Caco-2 (cell line): ENCODE measurements at regions not wholly inside any gene's neighbourhood (a gene's known extent, or its start where the extent isn't known, plus 50 kb on each side); places are given as distances from the start of the nearest gene placed in this dataset.

Experiments used
- BruUV-seq: library from RNA; stranded (reverse); fragments of 400-500 nt; replicated peaks from 2 replicates; lab custom pipeline; 2021; lab: Mats Ljungman, UMichigan
- CTCF ChIA-PET: fragments of 300-600 bp; sonication (Branson Sonifier 250); formaldehyde crosslinking; loops from one replicate; lab custom pipeline; 2022; ENCODE audit warnings: antibody characterized with exemption; lab: Charles Lee
- POLR2A ChIA-PET: fragments of 300-600 bp; sonication (Branson Sonifier 250); formaldehyde crosslinking; loops from one replicate; lab custom pipeline; 2022; ENCODE audit warnings: antibody characterized with exemption; lab: Charles Lee
- DNase-seq, 2 experiments: peaks; one replicate each; pipeline versions ENCODE4 v3.0.0 to v3.0.0-alpha.2; 2020 to 2022
- H3K27me3 ChIP-seq: replicated peaks from 2 replicates; pipeline ENCODE4 v1.6.0; 2011; ENCODE audit warnings: low read length; ENCODE audit not compliant: control insufficient read depth, insufficient read depth
- H3K36me3 ChIP-seq: 2 replicates; pipeline ENCODE4 v1.5.1; 2011; ENCODE audit warnings: low read length; ENCODE audit not compliant: control insufficient read depth, insufficient read depth
- H3K4me1 ChIP-seq: fragments of 250-450 bp; sonication (Bioruptor Pico); 2 replicates; pipeline ENCODE4 v1.5.1; 2020; ENCODE audit warnings: mild to moderate bottlenecking
- H3K4me3 ChIP-seq: 2 replicates; pipeline ENCODE4 v1.5.1; 2011; ENCODE audit warnings: low read depth, mild to moderate bottlenecking, control low read depth, low read length
- H3K9me3 ChIP-seq: fragments of 250-450 bp; sonication (Bioruptor Pico); 2 replicates; pipeline ENCODE4 v1.5.1; 2020; ENCODE audit warnings: mild to moderate bottlenecking, moderate library complexity
- H3K27ac Mint-ChIP-seq: one replicate; pipeline ENCODE4 v1.8.0; 2022; ENCODE audit warnings: mixed read lengths; ENCODE audit not compliant: unreplicated experiment
- H3K27me3 Mint-ChIP-seq: one replicate; pipeline ENCODE4 v1.8.0; 2022; ENCODE audit warnings: mixed read lengths; ENCODE audit not compliant: insufficient read depth, unreplicated experiment
- H3K36me3 Mint-ChIP-seq: one replicate; pipeline ENCODE4 v1.8.0; 2022; ENCODE audit warnings: mild to moderate bottlenecking, mixed read lengths; ENCODE audit not compliant: insufficient read depth, unreplicated experiment
- H3K4me1 Mint-ChIP-seq: one replicate; pipeline ENCODE4 v1.8.0; 2022; ENCODE audit warnings: low read depth, mixed read lengths; ENCODE audit not compliant: unreplicated experiment
- H3K4me3 Mint-ChIP-seq: one replicate; pipeline ENCODE4 v1.8.0; 2022; ENCODE audit warnings: mild to moderate bottlenecking, moderate library complexity, mixed read lengths; ENCODE audit not compliant: unreplicated experiment
- H3K9me3 Mint-ChIP-seq: one replicate; pipeline ENCODE4 v1.8.0; 2022; ENCODE audit warnings: mixed read lengths; ENCODE audit not compliant: unreplicated experiment
- intact Hi-C: fragments of 100-400 bp; cut with micrococcal nuclease; formaldehyde crosslinking; loops from one replicate; pipeline ENCODE4 v1.10.0; 2022; ENCODE audit not compliant: unreplicated experiment
- TF ChIP-seq, protein P1 (sequence below), 2 experiments: fragments of 200-600 bp in 1 of 2; IDR thresholded peaks; 1 replicate in 1 of 2; 2 replicates in 1 of 2; pipeline versions ENCODE4 v1.5.1 to v1.8.0; 2011 to 2022; ENCODE audit warnings: antibody characterized with exemption in 1 of 2, control low read depth in 1 of 2, inconsistent platforms in 1 of 2, low read depth in 1 of 2, low read length in 1 of 2, mild to moderate bottlenecking in 1 of 2, moderate library complexity in 1 of 2; ENCODE audit not compliant: insufficient read depth in 1 of 2, severe bottlenecking in 1 of 2, unreplicated experiment in 1 of 2

DNA sequence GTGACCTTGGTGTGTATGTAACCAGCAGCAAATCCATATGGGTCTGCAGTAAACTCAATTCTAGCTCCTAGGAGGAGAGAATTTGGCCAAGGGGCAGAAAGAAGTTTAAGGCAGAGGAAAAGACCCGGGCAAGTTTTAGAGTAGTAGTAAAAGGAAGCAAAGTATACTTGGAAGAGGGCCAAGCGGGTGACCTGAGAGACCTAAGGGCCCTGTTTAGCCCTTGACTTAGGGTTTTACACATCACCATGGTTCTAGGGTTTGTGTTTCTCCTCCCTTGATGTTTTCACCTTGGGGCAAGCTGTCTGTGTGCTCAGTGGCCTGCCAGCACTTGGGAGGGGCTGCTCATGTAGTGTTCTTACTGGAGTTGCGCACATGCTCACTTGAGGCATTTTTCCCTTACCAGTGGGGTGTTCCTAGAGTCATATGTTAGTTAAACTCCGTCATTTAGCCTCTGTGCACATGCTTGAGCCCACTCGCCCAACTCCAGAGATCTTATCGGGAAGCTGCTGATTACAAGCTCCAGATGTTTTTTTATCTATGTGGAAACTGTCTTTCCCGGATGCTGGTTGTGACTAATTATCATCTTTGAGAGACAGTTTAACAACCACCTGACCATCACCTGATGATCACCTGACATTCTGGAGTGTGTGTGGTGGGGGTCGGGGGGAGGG lies 137.6 kb upstream of the PRSS1 start:
- H3K9me3 Mint-ChIP-seq: no peaks in the 10 kb centered on the region
- H3K27me3 Mint-ChIP-seq: peaks cover 30% of the 10 kb centered on the region
- Histone ChIP-seq H3K36me3 (no peaks in the 10 kb centered on the region), H3K27me3 (no peaks in the 10 kb centered on the region; the same call in 1 of the 2 replicates), H3K4me3 (no peak overlapping the region), H3K4me1 (no peaks in the 10 kb centered on the region), H3K9me3 (no peaks in the 10 kb centered on the region)
- no peak for DNase-seq
- H3K27ac Mint-ChIP-seq: no peak overlapping the region
- no peaks in the 10 kb centered on the region for H3K36me3 Mint-ChIP-seq
- TF ChIP-seq, protein P1, sequence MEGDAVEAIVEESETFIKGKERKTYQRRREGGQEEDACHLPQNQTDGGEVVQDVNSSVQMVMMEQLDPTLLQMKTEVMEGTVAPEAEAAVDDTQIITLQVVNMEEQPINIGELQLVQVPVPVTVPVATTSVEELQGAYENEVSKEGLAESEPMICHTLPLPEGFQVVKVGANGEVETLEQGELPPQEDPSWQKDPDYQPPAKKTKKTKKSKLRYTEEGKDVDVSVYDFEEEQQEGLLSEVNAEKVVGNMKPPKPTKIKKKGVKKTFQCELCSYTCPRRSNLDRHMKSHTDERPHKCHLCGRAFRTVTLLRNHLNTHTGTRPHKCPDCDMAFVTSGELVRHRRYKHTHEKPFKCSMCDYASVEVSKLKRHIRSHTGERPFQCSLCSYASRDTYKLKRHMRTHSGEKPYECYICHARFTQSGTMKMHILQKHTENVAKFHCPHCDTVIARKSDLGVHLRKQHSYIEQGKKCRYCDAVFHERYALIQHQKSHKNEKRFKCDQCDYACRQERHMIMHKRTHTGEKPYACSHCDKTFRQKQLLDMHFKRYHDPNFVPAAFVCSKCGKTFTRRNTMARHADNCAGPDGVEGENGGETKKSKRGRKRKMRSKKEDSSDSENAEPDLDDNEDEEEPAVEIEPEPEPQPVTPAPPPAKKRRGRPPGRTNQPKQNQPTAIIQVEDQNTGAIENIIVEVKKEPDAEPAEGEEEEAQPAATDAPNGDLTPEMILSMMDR (IDR thresholded peaks at IDR 0.05; ENCODE audit: insufficient read depth in 1 of 2, low read depth in 1 of 2, low read length in 1 of 2, severe bottlenecking in 1 of 2, unreplicated experiment in 1 of 2): no peak
- ChIA-PET CTCF (interaction anchor here (0.9 kb wide), 1 partner anchor 172 kb away, joined by 3 read pairs; no protein-coding TSS in a partner anchor), POLR2A (no interaction called here)
- intact Hi-C loops: no loop called here
- BruUV-seq: no TSS peak
- no peaks in the 10 kb centered on the region for H3K4me1 Mint-ChIP-seq
- H3K4me3 Mint-ChIP-seq: no peak overlapping the region

- Histone ChIP-seq H3K4me3 (no peak overlapping the region), H3K9me3 (no peaks in the 10 kb centered on the region), H3K4me1 (no peaks in the 10 kb centered on the region), H3K36me3 (no peaks in the 10 kb centered on the region), H3K27me3 (no peaks in the 10 kb centered on the region)
- H3K27me3 Mint-ChIP-seq: peaks cover 26% of the 10 kb centered on the region
- TF ChIP-seq, protein P1 (IDR thresholded peaks at IDR 0.05; ENCODE audit: insufficient read depth in 1 of 2, low read depth in 1 of 2, low read length in 1 of 2, severe bottlenecking in 1 of 2, unreplicated experiment in 1 of 2): no peak
- DNase-seq: no peak
- intact Hi-C loops: no loop called here
- peaks cover 6% of the 10 kb centered on the region for H3K4me1 Mint-ChIP-seq
- CTCF ChIA-PET: no interaction called here
- no peaks in the 10 kb centered on the region for H3K36me3 Mint-ChIP-seq
- H3K27ac Mint-ChIP-seq: no peak overlapping the region
- POLR2A ChIA-PET: no interaction called here
- BruUV-seq: no TSS peak
- no peaks in the 10 kb centered on the region for H3K9me3 Mint-ChIP-seq
- H3K4me3 Mint-ChIP-seq: no peak overlapping the region
These were observed 140.4 kb upstream of the PRSS1 start for GRCh38 chr7:142608630-142609428.

DNA sequence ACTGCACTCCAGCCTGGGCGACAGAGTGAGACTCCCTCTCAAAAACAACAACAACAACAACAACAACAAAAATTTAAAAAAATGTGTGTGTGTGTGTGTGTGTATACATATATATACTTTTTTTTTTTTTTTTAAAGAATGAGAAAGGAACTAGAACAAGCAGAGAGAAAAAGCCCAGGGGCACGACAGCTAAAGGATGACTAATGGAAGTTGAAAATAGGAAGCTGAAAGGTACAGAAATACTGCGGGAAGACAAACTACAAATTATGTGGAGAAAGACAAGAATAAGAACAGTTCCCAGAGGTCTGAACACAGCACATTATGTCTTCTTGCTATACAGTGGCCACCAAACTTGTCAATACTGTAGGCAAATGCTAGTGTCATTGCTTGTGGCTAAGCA lies 141.9 kb upstream of the PRSS1 start:
- POLR2A ChIA-PET: no interaction called here
- Mint-ChIP-seq H3K4me1 (peaks cover 6% of the 10 kb centered on the region), H3K9me3 (no peaks in the 10 kb centered on the region), H3K27me3 (peaks cover 26% of the 10 kb centered on the region), H3K27ac (no peak overlapping the region), H3K4me3 (no peak overlapping the region), H3K36me3 (no peaks in the 10 kb centered on the region)
- H3K4me1 ChIP-seq: no peaks in the 10 kb centered on the region
- CTCF ChIA-PET: interaction anchor here (0.6 to 0.7 kb wide), 2 partner anchors 16 to 78 kb away, joined by 3 read pairs; no protein-coding TSS in a partner anchor
- H3K4me3 ChIP-seq: no peak overlapping the region
- H3K36me3 ChIP-seq: no peaks in the 10 kb centered on the region
- DNase-seq: no peak
- intact Hi-C loops: no loop called here
- BruUV-seq: no TSS peak
- H3K9me3 ChIP-seq: no peaks in the 10 kb centered on the region
- H3K27me3 ChIP-seq: no peaks in the 10 kb centered on the region
- TF ChIP-seq, protein P1 (IDR thresholded peaks at IDR 0.05; ENCODE audit: insufficient read depth in 1 of 2, low read depth in 1 of 2, low read length in 1 of 2, severe bottlenecking in 1 of 2, unreplicated experiment in 1 of 2): no peak
